MCF 10A (cell line): ENCODE measurements at regions not wholly inside any gene's neighbourhood (a gene's known extent, or its start where the extent isn't known, plus 50 kb on each side); places are given as distances from the start of the nearest gene placed in this dataset.

Source experiments
- BruUV-seq: library from RNA; stranded (reverse); fragments of 400-500 nt; replicated peaks from 2 replicates; lab custom pipeline; 2021; lab: Mats Ljungman, UMichigan
- CTCF ChIA-PET: fragments of 300-600 bp; sonication (Branson Sonifier 250); formaldehyde crosslinking; extraction: SDS; loops from one replicate; lab custom pipeline; 2021; ENCODE audit warnings: antibody characterized with exemption, inconsistent platforms; lab: Yijun Ruan, JAX
- POLR2A ChIA-PET: fragments of 300-600, 350-650 bp; sonication (Branson Sonifier 250); formaldehyde crosslinking; extraction: SDS; loops from one replicate; lab custom pipeline; 2020; ENCODE audit warnings: antibody characterized with exemption, inconsistent platforms; lab: Yijun Ruan, JAX
- DNase-seq: peaks from one replicate; pipeline ENCODE4 v3.0.0-alpha.2; 2018; ENCODE audit not compliant: unreplicated experiment
- H3K27ac Mint-ChIP-seq: one replicate; pipeline ENCODE4 v1.8.0; 2022; ENCODE audit warnings: mild to moderate bottlenecking, low read depth, mixed read lengths; ENCODE audit not compliant: unreplicated experiment
- H3K27me3 Mint-ChIP-seq: one replicate; pipeline ENCODE4 v1.8.0; 2022; ENCODE audit warnings: mixed read lengths; ENCODE audit not compliant: insufficient read depth, unreplicated experiment
- H3K36me3 Mint-ChIP-seq: one replicate; pipeline ENCODE4 v1.8.0; 2022; ENCODE audit warnings: mild to moderate bottlenecking, moderate library complexity, mixed read lengths; ENCODE audit not compliant: insufficient read depth, unreplicated experiment
- H3K4me1 Mint-ChIP-seq: one replicate; pipeline ENCODE4 v1.8.0; 2022; ENCODE audit warnings: mixed read lengths; ENCODE audit not compliant: insufficient read depth, unreplicated experiment
- H3K4me3 Mint-ChIP-seq: one replicate; pipeline ENCODE4 v1.8.0; 2022; ENCODE audit warnings: mild to moderate bottlenecking, moderate library complexity, mixed read lengths; ENCODE audit not compliant: unreplicated experiment
- H3K9me3 Mint-ChIP-seq: one replicate; pipeline ENCODE4 v1.8.0; 2022; ENCODE audit warnings: mixed read lengths; ENCODE audit not compliant: unreplicated experiment
- intact Hi-C: fragments of 100-400 bp; cut with micrococcal nuclease; formaldehyde crosslinking; loops from 2 replicates; pipeline ENCODE4 v1.14.1; 2022
- TF ChIP-seq, protein P1 (sequence below): fragments of 200-600 bp; IDR thresholded peaks from one replicate; pipeline ENCODE4 v1.8.0; 2022; ENCODE audit warnings: antibody characterized with exemption, mild to moderate bottlenecking; ENCODE audit not compliant: unreplicated experiment

DNA sequence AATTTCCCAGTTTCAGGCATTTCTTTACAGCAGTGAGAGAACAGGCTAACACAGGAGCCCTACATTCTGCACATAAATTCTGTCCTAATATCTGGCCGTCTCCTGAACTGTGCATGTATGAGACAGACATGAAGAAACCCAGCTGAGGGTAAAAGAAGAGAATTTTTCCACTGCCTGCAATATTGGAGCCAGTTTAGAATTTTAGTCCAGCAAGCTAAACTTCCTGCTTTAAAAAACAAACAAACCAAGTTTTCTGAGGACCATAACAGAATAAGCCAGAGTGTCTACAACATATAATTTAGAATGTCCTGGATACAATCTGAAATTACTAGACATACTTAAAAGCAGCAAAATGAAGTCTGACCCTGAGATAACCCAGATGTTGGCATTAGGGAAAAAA is 215.1 kb upstream of the KLHL29 start:
- Mint-ChIP-seq H3K27me3 (peaks cover 49% of the 10 kb centered on the region), H3K36me3 (no peaks in the 10 kb centered on the region), H3K4me3 (no peak overlapping the region), H3K9me3 (no peaks in the 10 kb centered on the region), H3K4me1 (no peaks in the 10 kb centered on the region), H3K27ac (no peak overlapping the region)
- DNase-seq: no peak
- TF ChIP-seq, protein P1, sequence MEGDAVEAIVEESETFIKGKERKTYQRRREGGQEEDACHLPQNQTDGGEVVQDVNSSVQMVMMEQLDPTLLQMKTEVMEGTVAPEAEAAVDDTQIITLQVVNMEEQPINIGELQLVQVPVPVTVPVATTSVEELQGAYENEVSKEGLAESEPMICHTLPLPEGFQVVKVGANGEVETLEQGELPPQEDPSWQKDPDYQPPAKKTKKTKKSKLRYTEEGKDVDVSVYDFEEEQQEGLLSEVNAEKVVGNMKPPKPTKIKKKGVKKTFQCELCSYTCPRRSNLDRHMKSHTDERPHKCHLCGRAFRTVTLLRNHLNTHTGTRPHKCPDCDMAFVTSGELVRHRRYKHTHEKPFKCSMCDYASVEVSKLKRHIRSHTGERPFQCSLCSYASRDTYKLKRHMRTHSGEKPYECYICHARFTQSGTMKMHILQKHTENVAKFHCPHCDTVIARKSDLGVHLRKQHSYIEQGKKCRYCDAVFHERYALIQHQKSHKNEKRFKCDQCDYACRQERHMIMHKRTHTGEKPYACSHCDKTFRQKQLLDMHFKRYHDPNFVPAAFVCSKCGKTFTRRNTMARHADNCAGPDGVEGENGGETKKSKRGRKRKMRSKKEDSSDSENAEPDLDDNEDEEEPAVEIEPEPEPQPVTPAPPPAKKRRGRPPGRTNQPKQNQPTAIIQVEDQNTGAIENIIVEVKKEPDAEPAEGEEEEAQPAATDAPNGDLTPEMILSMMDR: no peak
- no TSS peak for BruUV-seq
- CTCF ChIA-PET: no interaction called here
- POLR2A ChIA-PET: no interaction called here
- intact Hi-C loops: no loop called here

DNA sequence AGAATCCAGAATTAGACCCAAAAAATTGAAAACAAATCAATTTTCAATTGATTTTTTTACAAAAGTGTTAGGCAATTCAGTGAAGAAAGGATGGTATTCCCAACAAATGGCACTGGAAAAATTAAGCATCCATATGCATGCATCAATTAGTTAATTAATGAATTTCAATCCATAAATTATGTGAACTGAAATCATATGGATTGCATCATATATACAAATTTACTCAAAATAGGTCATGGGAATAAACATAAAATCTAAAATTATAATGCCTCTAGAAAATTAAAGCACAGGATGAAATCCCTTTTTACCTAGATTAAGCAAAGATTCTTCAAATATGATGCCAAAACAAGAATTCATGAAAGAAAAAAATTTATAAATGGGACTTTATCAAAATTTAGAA is 213.9 kb upstream of the KLHL29 start:
- ChIA-PET CTCF (no interaction called here), POLR2A (no interaction called here)
- BruUV-seq: no TSS peak
- Mint-ChIP-seq H3K9me3 (no peaks in the 10 kb centered on the region), H3K27me3 (peaks cover 44% of the 10 kb centered on the region), H3K4me3 (no peak overlapping the region), H3K36me3 (no peaks in the 10 kb centered on the region), H3K4me1 (no peaks in the 10 kb centered on the region), H3K27ac (no peak overlapping the region)
- DNase-seq: no peak
- TF ChIP-seq, protein P1: no peak
- intact Hi-C loops: no loop called here

- no peaks in the 10 kb centered on the region for H3K4me1 Mint-ChIP-seq
- no peaks in the 10 kb centered on the region for H3K36me3 Mint-ChIP-seq
- H3K9me3 Mint-ChIP-seq: peaks cover 7% of the 10 kb centered on the region
- POLR2A ChIA-PET: no interaction called here
- intact Hi-C loops: no loop called here
- DNase-seq: no peak
- peaks cover 27% of the 10 kb centered on the region for H3K27me3 Mint-ChIP-seq
- no peak overlapping the region for H3K4me3 Mint-ChIP-seq
- H3K27ac Mint-ChIP-seq: no peak overlapping the region
- TF ChIP-seq, protein P1: no peak
- BruUV-seq: no TSS peak
- CTCF ChIA-PET: no interaction called here
Measured at GRCh38 chr2:23178396-23178795, 206.6 kb upstream of the KLHL29 start.

GRCh38 chr2:23183733-23184132 is 201.2 kb upstream of the KLHL29 start:
- peaks cover 41% of the 10 kb centered on the region for H3K27me3 Mint-ChIP-seq
- POLR2A ChIA-PET: no interaction called here
- H3K36me3 Mint-ChIP-seq: no peaks in the 10 kb centered on the region
- intact Hi-C loops: no loop called here
- CTCF ChIA-PET: interaction anchor here (0.6 kb wide), 1 partner anchor 71 kb away, joined by 4 read pairs; no protein-coding TSS in a partner anchor
- H3K4me3 Mint-ChIP-seq: no peak overlapping the region
- H3K27ac Mint-ChIP-seq: no peak overlapping the region
- BruUV-seq: no TSS peak
- TF ChIP-seq, protein P1: no peak
- DNase-seq: no peak
- H3K4me1 Mint-ChIP-seq: no peaks in the 10 kb centered on the region
- H3K9me3 Mint-ChIP-seq: peaks cover 7% of the 10 kb centered on the region
